GM19397 (cell line): ENCODE measurements at regions not wholly inside any gene's neighbourhood (a gene's known extent, or its start where the extent isn't known, plus 50 kb on each side); places are given as distances from the start of the nearest gene placed in this dataset.

ENCODE experiments used
- ATAC-seq: cut with Tn5 transposase; IDR thresholded peaks from one replicate; pipeline ENCODE4 v1.9.1; 2021; ENCODE audit warnings: mild to moderate bottlenecking, moderate library complexity; ENCODE audit not compliant: unreplicated experiment

- ATAC-seq = no peak
Observed at GRCh38 chr2:5502385-5502784, 189.8 kb upstream of the SOX11 start.

GRCh38 chr2:5504756-5505155 is 187.4 kb upstream of the SOX11 start:
- ATAC-seq = no peak

GRCh38 chr2:5507367-5507766 is 184.8 kb upstream of the SOX11 start:
- ATAC-seq = no peak

GRCh38 chr2:5509362-5509761 is 182.8 kb upstream of the SOX11 start:
- ATAC-seq = no peak

- ATAC-seq = no peak
Observed at GRCh38 chr2:5510082-5510481, 182.1 kb upstream of the SOX11 start.

- no peak for ATAC-seq
Observed at GRCh38 chr2:5515693-5516092, 176.5 kb upstream of the SOX11 start.

GRCh38 chr2:5519286-5519685 is 172.9 kb upstream of the SOX11 start:
- no peak for ATAC-seq

- ATAC-seq = no peak
Observed at GRCh38 chr2:5520463-5520972, 171.7 kb upstream of the SOX11 start.

GRCh38 chr2:5521461-5521860 is 170.7 kb upstream of the SOX11 start:
- no peak for ATAC-seq

- no peak for ATAC-seq
Observed at GRCh38 chr2:5524551-5524950, 167.6 kb upstream of the SOX11 start.

- ATAC-seq = no peak
Observed at GRCh38 chr2:5528706-5529105, 163.5 kb upstream of the SOX11 start.

GRCh38 chr2:5530011-5530696 is 162.0 kb upstream of the SOX11 start:
- ATAC-seq = no peak

- ATAC-seq = no peak
Observed at GRCh38 chr2:5535301-5535700, 156.9 kb upstream of the SOX11 start.

- no peak for ATAC-seq
Observed at GRCh38 chr2:5537180-5537688, 154.9 kb upstream of the SOX11 start.

GRCh38 chr2:5538313-5538712 is 153.9 kb upstream of the SOX11 start:
- no peak for ATAC-seq

- no peak for ATAC-seq
Observed at GRCh38 chr2:5538772-5539171, 153.4 kb upstream of the SOX11 start.

GRCh38 chr2:5539282-5540165 is 152.7 kb upstream of the SOX11 start:
- no peak for ATAC-seq

GRCh38 chr2:5540856-5541255 is 151.3 kb upstream of the SOX11 start:
- ATAC-seq = no peak

GRCh38 chr2:5544205-5544786 is 147.9 kb upstream of the SOX11 start:
- ATAC-seq = no peak

- no peak for ATAC-seq
Observed at GRCh38 chr2:5546181-5546580, 146.0 kb upstream of the SOX11 start.

GRCh38 chr2:5548991-5549715 is 143.0 kb upstream of the SOX11 start:
- no peak for ATAC-seq
